Thoracic aorta (tissue), 2 donors: ENCODE measurements at regions not wholly inside any gene's neighbourhood (a gene's known extent, or its start where the extent isn't known, plus 50 kb on each side); places are given as distances from the start of the nearest gene placed in this dataset.

Experiments
- ATAC-seq: fragments of 150-250 bp; one replicate; pipeline ENCODE4 v1.8.0; 2017; ENCODE audit warnings: low read depth; ENCODE audit not compliant: insufficient number of reproducible peaks, low FRiP score
- DNase-seq: peaks from one replicate; pipeline ENCODE4 v3.0.0-alpha.2; 2020; ENCODE audit warnings: low spot score
- H3K27ac ChIP-seq, 2 donors: fragments of 200-600 bp; sonication (generic); 1 replicate in 1 of 2; 2 replicates in 1 of 2; pipeline ENCODE4 v1.5.1; 2016; ENCODE audit warnings: mild to moderate bottlenecking in 2 of 2, moderate library complexity in 2 of 2
- H3K27me3 ChIP-seq: fragments of 200-600 bp; sonication (generic); replicated peaks from 2 replicates; pipeline ENCODE4 v1.6.0; 2016; ENCODE audit warnings: mild to moderate bottlenecking; ENCODE audit not compliant: insufficient read depth
- H3K36me3 ChIP-seq: fragments of 200-600 bp; sonication (generic); one replicate; pipeline ENCODE4 v1.5.1; 2016
- H3K4me1 ChIP-seq, 2 donors: fragments of 200-600 bp; sonication (generic); 1 replicate in 1 of 2; 2 replicates in 1 of 2; pipeline versions ENCODE4 v1.5.1 to v1.6.0; 2016; ENCODE audit warnings: low read depth in 2 of 2, mild to moderate bottlenecking in 1 of 2; ENCODE audit not compliant: control insufficient read depth in 1 of 2
- H3K4me3 ChIP-seq: fragments of 200-600 bp; sonication (generic); 2 replicates; pipeline ENCODE4 v1.5.1; 2016; ENCODE audit warnings: mild to moderate bottlenecking
- H3K9me3 ChIP-seq: fragments of 200-600 bp; sonication (generic); 2 replicates; pipeline ENCODE4 v1.5.1; 2016
- CTCF ChIP-seq: fragments of 200-600 bp; sonication (generic); IDR thresholded peaks from one replicate; pipeline ENCODE4 v1.5.1; 2019; ENCODE audit warnings: antibody characterized with exemption

GRCh38 chr17:77314601-77315000 lies 173.8 kb downstream of the SEC14L1 start:
- H3K27ac ChIP-seq = no peak overlapping the region
- H3K9me3 ChIP-seq = no peaks in the 10 kb centered on the region
- H3K27me3 ChIP-seq = no peaks in the 10 kb centered on the region
- DNase-seq = no peak
- peaks cover 30 to 61% of the 10 kb centered on the region in 2 donors for H3K4me1 ChIP-seq
- no peak for TF ChIP-seq CTCF
- no peaks in the 10 kb centered on the region for H3K36me3 ChIP-seq
- ATAC-seq = no peak
- no peak overlapping the region for H3K4me3 ChIP-seq

GRCh38 chr17:77315010-77315409 lies 174.2 kb downstream of the SEC14L1 start:
- DNase-seq (no peak), ATAC-seq (no peak)
- Histone ChIP-seq H3K27me3 (no peaks in the 10 kb centered on the region), H3K4me3 (no peak overlapping the region), H3K9me3 (no peaks in the 10 kb centered on the region), H3K36me3 (no peaks in the 10 kb centered on the region), H3K4me1 (peaks cover 30 to 62% of the 10 kb centered on the region in 2 donors), H3K27ac (no peak overlapping the region)
- TF ChIP-seq CTCF = no peak

GRCh38 chr17:77315551-77316190 lies 174.9 kb downstream of the SEC14L1 start:
- H3K27me3 ChIP-seq = no peaks in the 10 kb centered on the region
- TF ChIP-seq CTCF = no peak
- peaks cover 30 to 62% of the 10 kb centered on the region in 2 donors for H3K4me1 ChIP-seq
- no peak for DNase-seq
- no peaks in the 10 kb centered on the region for H3K9me3 ChIP-seq
- no peak for ATAC-seq
- H3K27ac ChIP-seq = peak overlapping the region in 1 of 2 donors; percentile 38
- H3K4me3 ChIP-seq = peak overlapping the region; percentile 31
- no peaks in the 10 kb centered on the region for H3K36me3 ChIP-seq

GRCh38 chr17:77316191-77316641 lies 175.4 kb downstream of the SEC14L1 start:
- TF ChIP-seq CTCF = no peak
- no peaks in the 10 kb centered on the region for H3K36me3 ChIP-seq
- peak overlapping the region; percentile 38 to 43 for H3K27ac ChIP-seq
- no peaks in the 10 kb centered on the region for H3K27me3 ChIP-seq
- peaks cover 34 to 66% of the 10 kb centered on the region in 2 donors for H3K4me1 ChIP-seq
- ATAC-seq (no peak), DNase-seq (no peak)
- no peaks in the 10 kb centered on the region for H3K9me3 ChIP-seq
- H3K4me3 ChIP-seq = peak overlapping the region; percentile 31

GRCh38 chr17:77316651-77317050 lies 175.9 kb downstream of the SEC14L1 start:
- no peak for TF ChIP-seq CTCF
- Histone ChIP-seq H3K27ac (peak overlapping the region; percentile 38 to 43), H3K4me3 (peak overlapping the region; percentile 31), H3K4me1 (peaks cover 36 to 70% of the 10 kb centered on the region in 2 donors), H3K9me3 (no peaks in the 10 kb centered on the region), H3K36me3 (no peaks in the 10 kb centered on the region), H3K27me3 (no peaks in the 10 kb centered on the region)
- ATAC-seq (no peak), DNase-seq (no peak)
